ENCODE measurements at regions not wholly inside any gene's neighbourhood (a gene's known extent, or its start where the extent isn't known, plus 50 kb on each side); places are given as distances from the start of the nearest gene placed in this dataset.

GRCh38 chr3:139771331-139771730 lies 93.6 kb upstream of the NMNAT3 start:
- no peak for TF ChIP-seq CTCF (conservative IDR thresholded peaks at IDR 0.05; ENCODE audit: control insufficient read depth, insufficient read depth, low read depth, low read length)
- no peak overlapping the region for H3K4me3 ChIP-seq (ENCODE audit: control insufficient read depth, low read depth, low read length)
- no peak for DNase-seq (ENCODE audit: low read depth)

GRCh38 chr3:139770577-139770976 lies 92.8 kb upstream of the NMNAT3 start:
- no peak for DNase-seq (ENCODE audit: low read depth)
- H3K4me3 ChIP-seq (ENCODE audit: control insufficient read depth, low read depth, low read length), result no peak overlapping the region
- no peak for TF ChIP-seq CTCF (conservative IDR thresholded peaks at IDR 0.05; ENCODE audit: control insufficient read depth, insufficient read depth, low read depth, low read length)

GRCh38 chr3:139769796-139770195 lies 92.0 kb upstream of the NMNAT3 start:
- no peak for TF ChIP-seq CTCF (conservative IDR thresholded peaks at IDR 0.05; ENCODE audit: control insufficient read depth, insufficient read depth, low read depth, low read length)
- no peak for DNase-seq (ENCODE audit: low read depth)
- no peak overlapping the region for H3K4me3 ChIP-seq (ENCODE audit: control insufficient read depth, low read depth, low read length)

DNA sequence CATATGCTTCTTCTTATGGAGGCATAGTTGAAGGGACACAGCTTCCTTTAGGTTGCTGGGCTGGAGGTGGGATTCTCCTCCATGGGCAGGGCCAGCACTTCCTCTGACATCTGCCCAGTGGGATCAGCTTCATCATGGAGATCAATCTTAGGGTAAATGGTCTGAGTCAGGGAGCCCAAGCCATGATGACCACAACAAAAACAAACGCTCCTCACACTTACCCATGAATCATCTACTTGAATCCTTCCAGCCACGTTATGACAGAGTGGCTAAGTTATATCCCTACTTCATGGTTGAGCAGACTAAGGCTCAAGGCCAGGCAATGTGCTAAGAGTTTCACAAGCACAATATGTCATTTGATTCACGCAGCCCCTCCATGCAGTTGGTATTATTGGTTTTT lies 87.2 kb upstream of the NMNAT3 start:
- peak; percentile 93 for DNase-seq (ENCODE audit: low read depth)
- no peak for TF ChIP-seq CTCF (conservative IDR thresholded peaks at IDR 0.05; ENCODE audit: control insufficient read depth, insufficient read depth, low read depth, low read length)
- H3K4me3 ChIP-seq (ENCODE audit: control insufficient read depth, low read depth, low read length), result no peak overlapping the region

GRCh38 chr3:139764069-139764905 lies 86.5 kb upstream of the NMNAT3 start:
- H3K4me3 ChIP-seq (ENCODE audit: control insufficient read depth, low read depth, low read length), result no peak overlapping the region
- DNase-seq (ENCODE audit: low read depth), result no peak
- no peak for TF ChIP-seq CTCF (conservative IDR thresholded peaks at IDR 0.05; ENCODE audit: control insufficient read depth, insufficient read depth, low read depth, low read length)

- H3K4me3 ChIP-seq (ENCODE audit: control insufficient read depth, low read depth, low read length), result no peak overlapping the region
- no peak for DNase-seq (ENCODE audit: low read depth)
- TF ChIP-seq CTCF (conservative IDR thresholded peaks at IDR 0.05; ENCODE audit: control insufficient read depth, insufficient read depth, low read depth, low read length), result no peak
Measured at GRCh38 chr3:139762302-139762701, 84.5 kb upstream of the NMNAT3 start.
